OCI-LY3 (cell line): ENCODE measurements at regions not wholly inside any gene's neighbourhood (a gene's known extent, or its start where the extent isn't known, plus 50 kb on each side); places are given as distances from the start of the nearest gene placed in this dataset.

Experiments used
- H2AFZ ChIP-seq: fragments of 200-600, 300-600 bp; shearing (Covaris generic); 2 replicates; pipeline ENCODE4 v1.6.0; 2014; ENCODE audit warnings: antibody characterized with exemption, low read depth, low read length
- H3K27ac ChIP-seq: fragments of 200-600, 300-600 bp; sonication (generic); 2 replicates; pipeline ENCODE4 v1.5.1; 2014; ENCODE audit warnings: mild to moderate bottlenecking, low read length, moderate library complexity, mixed read lengths
- H3K27me3 ChIP-seq: fragments of 200-600, 300-600 bp; sonication (generic); 2 replicates; pipeline ENCODE4 v1.6.1; 2014; ENCODE audit warnings: low read depth, low read length, mixed read lengths
- H3K36me3 ChIP-seq: fragments of 200-600, 300-600 bp; sonication (generic); replicated peaks from 2 replicates; pipeline ENCODE3; 2014; ENCODE audit warnings: low read depth, low read length, mixed read lengths
- H3K4me1 ChIP-seq: fragments of 300-600, 200-600 bp; sonication (generic); 2 replicates; pipeline ENCODE4 v1.6.1; 2014; ENCODE audit warnings: low read length, mixed read lengths
- H3K4me2 ChIP-seq: fragments of 200-600, 300-600 bp; sonication (generic); 2 replicates; pipeline ENCODE4 v1.6.1; 2014; ENCODE audit warnings: low read length, mixed read lengths
- H3K4me3 ChIP-seq: fragments of 300-600, 200-600 bp; sonication (generic); 2 replicates; pipeline ENCODE4 v1.5.1; 2014; ENCODE audit warnings: antibody characterized with exemption, mild to moderate bottlenecking, low read length, moderate library complexity
- H3K79me2 ChIP-seq: fragments of 300-600, 200-600 bp; shearing (Covaris generic); 2 replicates; pipeline ENCODE4 v1.6.1; 2014; ENCODE audit warnings: mild to moderate bottlenecking, low read length, mixed read lengths
- H3K9ac ChIP-seq: fragments of 300-600, 200-600 bp; shearing (Covaris generic); 2 replicates; pipeline ENCODE4 v1.6.0; 2014; ENCODE audit warnings: mild to moderate bottlenecking, low read length, moderate library complexity
- H3K9me3 ChIP-seq: fragments of 200-600, 300-600 bp; shearing (Covaris generic); 2 replicates; pipeline ENCODE4 v1.6.1; 2014; ENCODE audit warnings: low read length, mixed read lengths; ENCODE audit not compliant: insufficient read depth
- H4K20me1 ChIP-seq: fragments of 200-600, 300-600 bp; sonication (generic); 2 replicates; pipeline ENCODE4 v1.6.1; 2016; ENCODE audit warnings: low read length, mixed read lengths; ENCODE audit not compliant: insufficient read depth
- CTCF ChIP-seq: fragments of 200-600, 300-600 bp; sonication (generic); IDR thresholded peaks from 2 replicates; pipeline ENCODE4 v1.5.1; 2014; ENCODE audit warnings: antibody characterized with exemption, low read length, low read depth
- EZH2phosphoT487 ChIP-seq: fragments of 200-600 bp; shearing (Covaris generic); IDR thresholded peaks from 2 replicates; pipeline ENCODE4 v1.6.1; 2018; ENCODE audit warnings: antibody characterized with exemption, mixed run types, low read depth

- H3K4me2 ChIP-seq: peak overlapping the region; percentile 74
- H3K9ac ChIP-seq: peak overlapping the region; percentile 58
- peak overlapping the region; percentile 36 for H3K27ac ChIP-seq
- H4K20me1 ChIP-seq: no peaks in the 10 kb centered on the region
- no peaks in the 10 kb centered on the region for H3K27me3 ChIP-seq
- peak overlapping the region; percentile 98 for H2AFZ ChIP-seq
- H3K4me3 ChIP-seq: peak overlapping the region; percentile 58
- peaks cover 14% of the 10 kb centered on the region for H3K36me3 ChIP-seq
- no peaks in the 10 kb centered on the region for H3K79me2 ChIP-seq
- H3K4me1 ChIP-seq: peaks cover 65% of the 10 kb centered on the region
- H3K9me3 ChIP-seq: no peaks in the 10 kb centered on the region
- TF ChIP-seq EZH2phosphoT487: no peak
- no peak for TF ChIP-seq CTCF
These were observed 122.7 kb upstream of the RASEF start for GRCh38 chr9:83185488-83186154.

GRCh38 chr9:83183621-83184020 lies 120.7 kb upstream of the RASEF start:
- Histone ChIP-seq H3K4me1 (peaks cover 51% of the 10 kb centered on the region), H3K9me3 (no peaks in the 10 kb centered on the region), H3K4me3 (peak overlapping the region; percentile 62), H3K36me3 (peaks cover 6% of the 10 kb centered on the region), H4K20me1 (no peaks in the 10 kb centered on the region), H3K9ac (peak overlapping the region; percentile 26; the same call in 1 of the 2 replicates), H3K4me2 (peak overlapping the region; percentile 73), H3K27ac (peak overlapping the region; percentile 39), H2AFZ (peak overlapping the region; percentile 86), H3K27me3 (no peaks in the 10 kb centered on the region), H3K79me2 (no peaks in the 10 kb centered on the region)
- TF ChIP-seq EZH2phosphoT487 (no peak), CTCF (no peak)

- Histone ChIP-seq H2AFZ (no peak overlapping the region), H3K4me1 (peaks cover 36% of the 10 kb centered on the region), H3K79me2 (no peaks in the 10 kb centered on the region), H3K27me3 (no peaks in the 10 kb centered on the region), H3K9ac (no peak overlapping the region), H4K20me1 (no peaks in the 10 kb centered on the region), H3K4me3 (no peak overlapping the region), H3K9me3 (peaks cover 4% of the 10 kb centered on the region; the same call in 1 of the 2 replicates), H3K36me3 (no peaks in the 10 kb centered on the region), H3K4me2 (no peak overlapping the region), H3K27ac (no peak overlapping the region)
- TF ChIP-seq EZH2phosphoT487: no peak
- no peak for TF ChIP-seq CTCF
These were observed 119.1 kb upstream of the RASEF start for GRCh38 chr9:83182071-83182470.

- Histone ChIP-seq H3K9me3 (peaks cover 8% of the 10 kb centered on the region; the same call in 1 of the 2 replicates), H3K36me3 (no peaks in the 10 kb centered on the region), H2AFZ (no peak overlapping the region), H3K27me3 (no peaks in the 10 kb centered on the region), H3K9ac (no peak overlapping the region), H3K4me3 (no peak overlapping the region), H4K20me1 (no peaks in the 10 kb centered on the region), H3K4me1 (peaks cover 6% of the 10 kb centered on the region), H3K79me2 (no peaks in the 10 kb centered on the region), H3K4me2 (no peak overlapping the region), H3K27ac (no peak overlapping the region)
- TF ChIP-seq CTCF: no peak
These were observed 115.8 kb upstream of the RASEF start for GRCh38 chr9:83178717-83179116.
